ENCODE measurements at regions not wholly inside any gene's neighbourhood (a gene's known extent, or its start where the extent isn't known, plus 50 kb on each side); places are given as distances from the start of the nearest gene placed in this dataset.

DNA sequence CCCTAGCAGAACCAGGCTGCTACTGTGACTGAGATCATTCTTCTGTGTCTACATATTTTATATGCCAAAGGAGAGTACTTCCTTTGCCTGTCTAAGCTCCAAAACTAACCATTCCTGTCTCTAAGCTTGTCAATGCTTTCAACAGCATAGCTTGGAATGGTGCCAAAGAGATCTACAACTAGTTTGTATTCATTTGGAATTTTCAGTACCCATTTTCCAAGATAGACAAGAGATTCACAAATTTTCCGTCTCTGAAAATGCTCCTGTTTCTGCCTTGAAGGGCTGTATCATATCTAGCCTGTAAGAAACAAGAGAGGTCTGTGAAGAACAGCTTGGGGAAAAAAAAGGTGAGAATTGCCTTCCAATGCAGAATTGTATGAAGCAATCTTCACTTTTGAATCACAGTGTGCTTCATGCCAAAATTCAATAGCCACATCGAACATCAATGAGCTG is 334.4 kb upstream of the ACTBL2 start:
- no peaks in the 10 kb centered on the region for H3K36me3 Mint-ChIP-seq
- no peaks in the 10 kb centered on the region for H3K4me1 Mint-ChIP-seq
- H3K9me3 Mint-ChIP-seq = peaks cover 0 to 3% (median 1%) of the 10 kb centered on the region in 7 donors
- no peak for DNase-seq
- H3K27me3 Mint-ChIP-seq = no peaks in the 10 kb centered on the region
- no peak overlapping the region for H3K27ac Mint-ChIP-seq
- ATAC-seq (ENCODE audit: low read depth in 2 of 2) = no peak
- no peak overlapping the region for H3K4me3 Mint-ChIP-seq

DNA sequence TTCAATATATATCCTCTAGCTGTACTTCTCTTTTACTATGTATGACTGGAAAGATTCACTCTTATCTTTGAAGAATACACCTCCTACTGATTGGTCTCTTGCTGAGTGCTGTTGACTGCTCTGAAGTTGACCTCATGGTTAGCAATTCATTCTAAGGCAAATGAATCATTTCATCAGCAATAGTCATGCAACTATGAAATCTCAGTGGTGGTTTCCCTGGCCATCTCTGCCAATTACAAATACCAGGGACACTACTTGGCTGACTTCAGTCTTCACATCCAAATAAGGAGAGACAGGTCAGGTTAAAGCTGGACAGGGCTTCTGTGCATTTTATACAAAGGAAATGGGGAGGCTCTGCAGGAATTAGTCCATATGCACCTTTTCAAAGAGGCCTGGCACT is 333.5 kb upstream of the ACTBL2 start:
- no peak overlapping the region for H3K27ac Mint-ChIP-seq
- no peaks in the 10 kb centered on the region for H3K27me3 Mint-ChIP-seq
- DNase-seq (no peak), ATAC-seq (ENCODE audit: low read depth in 2 of 2) (no peak)
- H3K9me3 Mint-ChIP-seq = peaks cover 0 to 3% (median 0%) of the 10 kb centered on the region in 7 donors
- H3K36me3 Mint-ChIP-seq = no peaks in the 10 kb centered on the region
- H3K4me3 Mint-ChIP-seq = no peak overlapping the region
- no peaks in the 10 kb centered on the region for H3K4me1 Mint-ChIP-seq

DNA sequence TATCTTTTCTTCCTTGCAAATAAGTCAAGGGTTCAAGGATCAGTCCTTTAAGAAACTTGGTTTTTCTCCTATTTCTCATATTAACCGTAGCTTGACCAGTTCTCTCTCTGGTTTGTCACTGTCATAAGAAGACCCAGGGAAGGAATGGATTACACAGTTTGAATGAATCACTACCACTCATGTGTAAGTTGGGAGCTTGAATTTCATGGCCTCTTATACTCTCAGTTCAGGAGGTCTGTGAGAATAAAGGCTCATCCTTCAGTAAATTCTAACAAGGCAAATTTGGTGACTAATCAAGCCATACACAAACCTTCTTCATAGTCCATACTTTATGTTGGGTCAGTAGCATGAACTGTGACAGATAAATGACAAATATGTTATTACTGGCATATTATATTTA is 323.1 kb upstream of the ACTBL2 start:
- H3K36me3 Mint-ChIP-seq = no peaks in the 10 kb centered on the region
- H3K9me3 Mint-ChIP-seq = no peaks in the 10 kb centered on the region

DNA sequence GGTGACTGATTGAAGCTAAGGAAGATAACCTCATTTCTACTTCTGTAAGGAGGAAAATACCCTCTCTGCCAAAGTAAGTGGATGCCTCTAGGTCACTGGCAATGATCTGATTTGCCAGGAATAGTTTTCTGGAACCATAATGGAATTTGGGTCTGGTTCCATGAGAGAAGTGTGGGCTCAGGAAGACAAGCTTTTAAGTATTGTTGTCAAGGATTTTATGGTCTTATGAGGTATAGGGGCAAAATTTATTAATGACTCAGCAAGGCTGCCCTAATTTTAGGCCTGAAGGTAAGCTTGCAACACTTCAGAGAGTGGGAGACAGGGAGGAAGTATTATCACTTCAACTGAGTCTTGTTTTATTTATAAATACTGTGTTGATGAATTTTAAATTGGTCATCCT is 322.6 kb upstream of the ACTBL2 start:
- ATAC-seq (ENCODE audit: low read depth in 2 of 2) (no peak), DNase-seq (no peak)
- Mint-ChIP-seq H3K9me3 (no peaks in the 10 kb centered on the region), H3K27ac (peak overlapping the region in 1 of 6 donors; percentile 70), H3K36me3 (no peaks in the 10 kb centered on the region), H3K27me3 (no peaks in the 10 kb centered on the region), H3K4me1 (no peaks in the 10 kb centered on the region), H3K4me3 (no peak overlapping the region)

More for the DNA sequence above, 323.1 kb upstream of the ACTBL2 start:
- Mint-ChIP-seq H3K4me3 (no peak overlapping the region), H3K27me3 (no peaks in the 10 kb centered on the region), H3K27ac (no peak overlapping the region), H3K4me1 (no peaks in the 10 kb centered on the region)
- ATAC-seq (ENCODE audit: low read depth in 2 of 2) (no peak), DNase-seq (no peak)

DNA sequence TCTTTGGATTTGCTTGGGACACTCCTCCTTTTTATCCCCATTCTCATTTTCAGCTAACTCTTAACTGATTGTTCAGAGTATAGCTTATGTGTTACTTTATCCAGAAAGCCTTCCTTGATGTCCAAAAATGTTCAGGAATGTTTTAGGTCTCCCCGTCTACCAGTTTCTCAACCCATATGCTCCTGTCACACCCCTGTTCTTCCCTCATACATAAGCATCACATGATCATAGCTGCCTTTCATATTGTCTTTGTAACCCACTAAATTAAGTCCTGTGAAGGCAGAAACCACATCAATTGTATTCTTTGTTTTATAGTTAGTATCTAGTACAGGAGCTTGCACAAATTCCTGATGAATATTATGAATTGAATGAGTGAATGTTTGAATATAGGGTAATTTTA is 321.9 kb upstream of the ACTBL2 start:
- Mint-ChIP-seq H3K36me3 (no peaks in the 10 kb centered on the region), H3K4me1 (no peaks in the 10 kb centered on the region), H3K9me3 (no peaks in the 10 kb centered on the region), H3K27me3 (no peaks in the 10 kb centered on the region), H3K4me3 (no peak overlapping the region), H3K27ac (no peak overlapping the region)
- DNase-seq (no peak), ATAC-seq (ENCODE audit: low read depth in 2 of 2) (no peak)

DNA sequence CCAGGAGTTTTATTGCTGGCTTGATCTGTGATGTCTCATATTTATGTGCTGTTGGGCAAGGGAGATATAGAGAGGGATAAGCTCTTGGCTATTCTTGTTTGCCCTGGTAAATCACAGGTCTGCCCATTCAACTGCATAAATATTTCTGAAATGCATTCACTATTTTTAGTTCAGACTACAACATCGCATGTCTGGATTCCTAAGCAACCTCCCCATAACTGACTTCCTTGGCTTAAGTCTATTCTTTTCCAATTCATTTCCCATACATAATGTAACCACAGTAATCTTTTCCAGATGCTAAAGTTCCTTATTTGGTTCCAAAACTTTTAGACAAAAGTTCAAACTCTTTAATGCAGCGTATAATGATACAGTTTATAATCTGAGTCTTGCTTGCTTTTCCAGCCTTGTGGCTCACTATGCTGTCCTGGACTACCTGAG is 321.4 kb upstream of the ACTBL2 start:
- Mint-ChIP-seq H3K36me3 (no peaks in the 10 kb centered on the region), H3K27me3 (no peaks in the 10 kb centered on the region), H3K4me3 (no peak overlapping the region), H3K9me3 (no peaks in the 10 kb centered on the region), H3K27ac (no peak overlapping the region), H3K4me1 (no peaks in the 10 kb centered on the region)
- no peak for DNase-seq
- no peak for ATAC-seq (ENCODE audit: low read depth in 2 of 2)

DNA sequence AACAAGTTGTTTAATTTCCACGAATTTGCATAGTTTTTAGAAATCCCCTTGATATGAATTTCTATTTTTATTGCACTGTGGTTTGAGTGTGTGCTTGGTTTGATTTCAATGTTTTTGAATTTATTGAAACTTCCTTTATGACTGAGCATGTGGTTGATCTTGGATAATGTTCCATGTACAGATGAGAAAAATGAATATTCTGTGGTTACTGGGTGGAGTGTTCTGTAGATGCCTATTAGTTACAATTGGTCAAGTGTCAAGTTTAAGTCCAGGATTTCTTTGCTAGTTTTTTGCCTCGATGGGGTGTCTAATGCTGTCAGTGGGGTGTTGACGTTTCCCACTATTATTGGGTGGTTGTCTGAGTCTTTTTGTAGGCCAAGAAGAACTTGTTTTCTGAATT is 319.5 kb upstream of the ACTBL2 start:
- H3K27ac Mint-ChIP-seq = no peak overlapping the region

DNA sequence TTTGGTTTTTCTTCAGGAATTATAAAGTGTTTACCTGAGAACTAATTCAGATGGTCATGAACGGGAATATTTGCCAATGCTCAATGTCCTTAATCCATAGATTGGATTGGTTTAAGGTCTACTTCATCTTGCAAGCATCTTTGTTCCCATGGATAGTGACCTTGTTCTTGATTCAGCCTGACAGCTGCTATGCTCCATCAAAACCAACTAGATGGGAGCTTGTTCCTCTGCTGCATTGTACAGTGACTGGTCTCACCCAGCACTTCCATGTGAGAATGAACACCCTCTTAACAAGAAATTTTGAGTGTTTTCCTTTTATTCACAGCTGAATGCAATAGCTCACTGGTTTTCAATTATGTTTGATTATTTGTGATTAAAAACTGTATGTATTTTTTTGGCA is 312.6 kb upstream of the ACTBL2 start:
- no peaks in the 10 kb centered on the region for H3K27me3 Mint-ChIP-seq
- H3K36me3 Mint-ChIP-seq = no peaks in the 10 kb centered on the region
- no peak overlapping the region for H3K4me3 Mint-ChIP-seq
- no peaks in the 10 kb centered on the region for H3K9me3 Mint-ChIP-seq
- no peaks in the 10 kb centered on the region for H3K4me1 Mint-ChIP-seq
- H3K27ac Mint-ChIP-seq = no peak overlapping the region
- no peak for ATAC-seq (ENCODE audit: low read depth in 2 of 2)
- no peak for DNase-seq

More for the DNA sequence above, 319.5 kb upstream of the ACTBL2 start:
- Mint-ChIP-seq H3K27me3 (no peaks in the 10 kb centered on the region), H3K9me3 (no peaks in the 10 kb centered on the region), H3K4me3 (no peak overlapping the region), H3K36me3 (no peaks in the 10 kb centered on the region), H3K4me1 (no peaks in the 10 kb centered on the region)
- no peak for ATAC-seq (ENCODE audit: low read depth in 2 of 2)
- no peak for DNase-seq

DNA sequence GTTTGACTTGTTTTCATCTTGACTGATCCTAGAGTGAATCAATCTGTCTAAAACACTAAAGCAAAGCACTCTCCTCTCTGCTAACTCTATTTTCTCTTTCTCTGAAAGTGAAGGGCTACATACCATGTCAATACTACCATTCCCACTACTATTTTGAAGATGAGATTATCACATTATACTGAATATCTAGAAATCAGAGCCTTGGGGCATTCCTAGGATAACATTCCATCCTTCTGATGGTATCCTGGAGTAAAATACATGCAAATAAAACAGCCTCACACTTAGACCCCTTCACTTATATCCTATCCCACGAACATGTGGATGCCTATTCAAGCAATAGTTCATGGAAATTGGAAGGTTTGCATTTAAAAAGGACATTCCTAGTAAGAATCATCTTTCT is 309.3 kb upstream of the ACTBL2 start:
- H3K9me3 Mint-ChIP-seq = no peaks in the 10 kb centered on the region
- H3K27ac Mint-ChIP-seq = no peak overlapping the region
- ATAC-seq (ENCODE audit: low read depth in 2 of 2) = no peak
- no peak overlapping the region for H3K4me3 Mint-ChIP-seq
- no peaks in the 10 kb centered on the region for H3K36me3 Mint-ChIP-seq
- H3K27me3 Mint-ChIP-seq = no peaks in the 10 kb centered on the region
- no peaks in the 10 kb centered on the region for H3K4me1 Mint-ChIP-seq
- no peak for DNase-seq

DNA sequence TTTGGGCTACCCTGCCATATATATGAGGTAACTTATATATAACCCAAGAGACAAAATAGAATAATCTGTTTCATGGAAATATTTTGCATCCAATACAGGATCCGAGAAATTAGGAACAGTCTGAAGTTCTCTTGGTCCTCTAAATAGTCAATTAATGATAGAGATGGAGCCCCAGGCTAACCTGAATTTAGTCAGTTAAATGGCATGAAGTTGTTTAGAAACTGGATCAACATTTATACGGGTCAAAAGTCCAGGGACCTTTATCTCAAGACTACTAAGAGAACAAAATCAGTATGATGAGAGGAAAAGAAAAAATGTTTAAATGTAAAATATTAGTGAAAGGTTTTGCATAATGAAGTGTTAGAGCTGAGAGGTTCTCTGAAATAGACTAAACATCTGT is 303.3 kb upstream of the ACTBL2 start:
- H3K4me1 Mint-ChIP-seq = no peaks in the 10 kb centered on the region
- ATAC-seq (ENCODE audit: low read depth in 2 of 2) = no peak
- no peak overlapping the region for H3K4me3 Mint-ChIP-seq

DNA sequence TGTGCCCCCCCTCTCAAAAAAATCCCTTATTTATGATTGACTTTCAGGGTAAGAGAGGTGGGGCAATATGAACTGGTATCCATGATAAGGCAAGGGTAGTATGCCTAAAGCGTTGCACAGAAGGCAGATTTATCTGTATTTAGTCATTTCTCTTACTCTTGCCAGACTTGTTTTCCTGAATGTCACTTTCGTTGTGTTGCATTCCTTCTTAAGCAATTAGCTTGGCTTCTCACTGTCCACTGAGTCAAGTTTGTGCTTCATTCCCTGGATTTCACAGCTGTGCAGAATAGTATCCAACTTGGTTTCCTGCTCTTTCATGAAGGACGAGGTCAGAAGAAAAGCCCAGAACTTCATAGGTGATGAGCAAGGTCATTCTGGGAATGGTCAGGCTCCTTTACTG is 301.5 kb upstream of the ACTBL2 start:
- H3K4me1 Mint-ChIP-seq = no peaks in the 10 kb centered on the region
- no peaks in the 10 kb centered on the region for H3K36me3 Mint-ChIP-seq
- H3K4me3 Mint-ChIP-seq = no peak overlapping the region

More for the DNA sequence above, 303.3 kb upstream of the ACTBL2 start:
- DNase-seq = no peak
- Mint-ChIP-seq H3K27me3 (no peaks in the 10 kb centered on the region), H3K36me3 (no peaks in the 10 kb centered on the region), H3K9me3 (no peaks in the 10 kb centered on the region), H3K27ac (no peak overlapping the region)

DNA sequence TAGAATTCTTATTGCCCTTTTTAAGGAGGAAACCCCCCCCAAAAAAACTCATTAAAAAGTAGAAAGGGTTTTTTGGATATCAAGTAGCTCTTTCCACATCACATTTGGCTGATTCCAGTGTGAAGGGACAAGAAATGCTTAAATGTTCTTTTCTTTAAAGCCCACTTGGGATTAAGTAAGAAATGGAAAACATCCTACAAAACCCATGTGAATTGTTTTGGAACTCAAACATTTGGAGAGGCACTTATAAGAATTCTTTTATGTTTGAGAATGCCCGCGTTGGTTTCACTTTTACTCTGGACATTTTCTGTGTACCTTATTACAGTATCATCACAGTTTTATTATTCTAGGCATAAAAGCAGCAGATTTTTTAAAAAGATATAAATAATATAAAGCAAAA is 301.1 kb upstream of the ACTBL2 start:
- Mint-ChIP-seq H3K9me3 (no peaks in the 10 kb centered on the region), H3K27me3 (no peaks in the 10 kb centered on the region), H3K27ac (no peak overlapping the region), H3K36me3 (no peaks in the 10 kb centered on the region), H3K4me1 (no peaks in the 10 kb centered on the region), H3K4me3 (no peak overlapping the region)
- no peak for DNase-seq
- no peak for ATAC-seq (ENCODE audit: low read depth in 2 of 2)

More for the DNA sequence above, 301.5 kb upstream of the ACTBL2 start:
- Mint-ChIP-seq H3K27me3 (no peaks in the 10 kb centered on the region), H3K9me3 (no peaks in the 10 kb centered on the region), H3K27ac (peak overlapping the region in 1 of 6 donors; percentile 21)
- ATAC-seq (ENCODE audit: low read depth in 2 of 2) = no peak
- no peak for DNase-seq

DNA sequence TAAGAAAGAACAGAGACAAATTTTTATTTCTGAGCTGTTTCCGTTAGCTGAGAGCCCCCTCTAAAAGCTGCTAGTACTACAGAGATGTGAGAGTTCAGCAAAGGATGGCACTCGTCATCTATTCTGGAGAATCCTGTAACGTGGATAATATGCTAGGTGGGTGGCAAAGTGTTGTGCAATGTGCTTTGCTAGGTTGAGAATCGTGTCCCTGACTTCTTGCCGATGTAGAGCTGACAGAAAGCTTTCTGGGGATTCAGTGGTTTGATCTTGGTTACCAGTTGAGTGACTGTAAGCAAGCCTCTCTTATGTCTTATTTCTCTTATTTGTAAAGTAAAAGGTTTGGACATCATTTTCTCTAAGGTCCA is 298.3 kb upstream of the ACTBL2 start:
- Mint-ChIP-seq H3K4me1 (no peaks in the 10 kb centered on the region), H3K27me3 (no peaks in the 10 kb centered on the region)

DNA sequence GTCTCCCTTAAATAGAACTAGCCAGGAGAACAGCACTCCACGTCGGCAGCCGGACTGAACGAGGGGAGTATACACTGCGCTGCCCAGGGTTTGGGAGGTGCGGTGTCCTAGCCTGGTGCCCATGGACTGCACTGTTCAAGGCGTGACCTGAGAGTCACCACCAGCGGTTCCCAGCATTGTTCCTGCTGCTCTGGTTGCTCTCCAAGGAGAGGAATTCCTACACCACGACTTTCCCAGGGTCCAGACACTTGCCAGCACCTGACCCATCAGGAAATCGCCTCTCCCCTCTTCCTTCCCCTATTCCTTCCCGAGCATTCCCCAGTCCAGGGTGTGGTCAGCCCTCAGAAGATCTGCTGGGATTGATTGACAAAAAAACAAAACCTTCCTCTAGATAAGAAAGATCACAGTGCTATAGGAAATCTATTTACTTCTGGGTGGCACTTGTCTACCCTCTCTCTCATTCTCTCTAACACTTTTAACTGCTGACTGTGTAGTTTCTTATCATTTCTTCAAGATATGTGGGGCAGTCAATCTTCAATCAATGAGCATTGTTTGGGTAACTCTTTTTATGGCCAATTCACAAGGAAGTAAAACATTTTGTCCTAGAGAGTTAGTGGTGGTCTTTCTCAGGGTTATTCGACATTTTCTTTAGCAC is 297.8 kb upstream of the ACTBL2 start:
- Mint-ChIP-seq H3K4me1 (no peaks in the 10 kb centered on the region), H3K9me3 (no peaks in the 10 kb centered on the region), H3K4me3 (no peak overlapping the region), H3K36me3 (no peaks in the 10 kb centered on the region), H3K27ac (peak overlapping the region in 1 of 6 donors; percentile 17), H3K27me3 (no peaks in the 10 kb centered on the region)
- no peak for ATAC-seq (ENCODE audit: low read depth in 2 of 2)
- DNase-seq = no peak

More for the DNA sequence above, 298.3 kb upstream of the ACTBL2 start:
- DNase-seq = no peak
- H3K36me3 Mint-ChIP-seq = no peaks in the 10 kb centered on the region
- no peak for ATAC-seq (ENCODE audit: low read depth in 2 of 2)
- H3K27ac Mint-ChIP-seq = no peak overlapping the region
- no peaks in the 10 kb centered on the region for H3K9me3 Mint-ChIP-seq
- H3K4me3 Mint-ChIP-seq = no peak overlapping the region

All from naive B cell (primary cell).